Kidney epithelial cell (primary cell): ENCODE measurements at regions not wholly inside any gene's neighbourhood (a gene's known extent, or its start where the extent isn't known, plus 50 kb on each side); places are given as distances from the start of the nearest gene placed in this dataset.

Experiments used
- DNase-seq: peaks from one replicate; pipeline ENCODE4 v3.0.0-alpha.2; 2010; ENCODE audit warnings: low read depth
- H3K27me3 ChIP-seq: 2 replicates; pipeline ENCODE4 v1.6.0; 2011; ENCODE audit warnings: low read length; ENCODE audit not compliant: control insufficient read depth, insufficient read depth
- H3K36me3 ChIP-seq: 2 replicates; pipeline ENCODE4 v1.5.1; 2011; ENCODE audit warnings: low read length; ENCODE audit not compliant: control insufficient read depth, insufficient read depth
- H3K4me3 ChIP-seq: 2 replicates; pipeline ENCODE4 v1.5.1; 2011; ENCODE audit warnings: low read depth, mild to moderate bottlenecking, control low read depth, low read length
- TF ChIP-seq, protein P1 (sequence below): IDR thresholded peaks from 2 replicates; pipeline ENCODE4 v1.5.1; 2011; ENCODE audit warnings: mild to moderate bottlenecking, moderate library complexity, low read length, control low read depth, inconsistent platforms; ENCODE audit not compliant: insufficient read depth, poor library complexity, severe bottlenecking

DNA sequence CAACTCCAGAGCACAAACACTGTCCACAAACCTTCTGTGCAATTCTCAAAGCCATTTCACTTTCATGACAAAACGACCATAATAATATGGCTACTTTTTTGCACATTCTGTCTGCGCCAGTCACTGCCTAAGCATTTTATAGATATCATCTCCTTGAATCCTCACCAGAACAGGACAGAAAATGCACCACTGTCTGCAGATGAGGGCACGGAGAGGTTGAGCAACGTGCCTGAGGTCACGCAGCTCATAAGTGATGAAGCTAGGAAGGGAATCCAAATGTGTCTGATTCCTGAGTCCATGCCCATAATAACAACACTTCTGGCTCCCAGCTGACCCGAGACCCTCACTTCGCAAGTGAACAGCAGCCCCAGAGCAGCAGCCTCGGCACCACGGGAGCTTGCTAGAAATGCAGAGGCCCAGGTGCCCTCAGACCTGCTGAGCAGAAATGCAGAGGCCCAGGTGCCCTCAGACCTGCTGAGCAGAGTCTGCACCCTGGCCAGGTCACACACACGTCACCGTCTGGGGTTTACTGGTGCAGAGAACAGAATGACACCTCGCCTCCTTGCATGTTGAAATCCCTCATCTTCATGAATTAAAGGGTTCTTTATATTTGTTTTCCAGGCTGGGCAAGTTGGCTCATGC lies 265.2 kb downstream of the BMP7 start:
- H3K4me3 ChIP-seq = no peak overlapping the region
- DNase-seq = no peak
- no peaks in the 10 kb centered on the region for H3K36me3 ChIP-seq
- H3K27me3 ChIP-seq = no peaks in the 10 kb centered on the region
- TF ChIP-seq, protein P1, sequence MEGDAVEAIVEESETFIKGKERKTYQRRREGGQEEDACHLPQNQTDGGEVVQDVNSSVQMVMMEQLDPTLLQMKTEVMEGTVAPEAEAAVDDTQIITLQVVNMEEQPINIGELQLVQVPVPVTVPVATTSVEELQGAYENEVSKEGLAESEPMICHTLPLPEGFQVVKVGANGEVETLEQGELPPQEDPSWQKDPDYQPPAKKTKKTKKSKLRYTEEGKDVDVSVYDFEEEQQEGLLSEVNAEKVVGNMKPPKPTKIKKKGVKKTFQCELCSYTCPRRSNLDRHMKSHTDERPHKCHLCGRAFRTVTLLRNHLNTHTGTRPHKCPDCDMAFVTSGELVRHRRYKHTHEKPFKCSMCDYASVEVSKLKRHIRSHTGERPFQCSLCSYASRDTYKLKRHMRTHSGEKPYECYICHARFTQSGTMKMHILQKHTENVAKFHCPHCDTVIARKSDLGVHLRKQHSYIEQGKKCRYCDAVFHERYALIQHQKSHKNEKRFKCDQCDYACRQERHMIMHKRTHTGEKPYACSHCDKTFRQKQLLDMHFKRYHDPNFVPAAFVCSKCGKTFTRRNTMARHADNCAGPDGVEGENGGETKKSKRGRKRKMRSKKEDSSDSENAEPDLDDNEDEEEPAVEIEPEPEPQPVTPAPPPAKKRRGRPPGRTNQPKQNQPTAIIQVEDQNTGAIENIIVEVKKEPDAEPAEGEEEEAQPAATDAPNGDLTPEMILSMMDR = no peak

DNA sequence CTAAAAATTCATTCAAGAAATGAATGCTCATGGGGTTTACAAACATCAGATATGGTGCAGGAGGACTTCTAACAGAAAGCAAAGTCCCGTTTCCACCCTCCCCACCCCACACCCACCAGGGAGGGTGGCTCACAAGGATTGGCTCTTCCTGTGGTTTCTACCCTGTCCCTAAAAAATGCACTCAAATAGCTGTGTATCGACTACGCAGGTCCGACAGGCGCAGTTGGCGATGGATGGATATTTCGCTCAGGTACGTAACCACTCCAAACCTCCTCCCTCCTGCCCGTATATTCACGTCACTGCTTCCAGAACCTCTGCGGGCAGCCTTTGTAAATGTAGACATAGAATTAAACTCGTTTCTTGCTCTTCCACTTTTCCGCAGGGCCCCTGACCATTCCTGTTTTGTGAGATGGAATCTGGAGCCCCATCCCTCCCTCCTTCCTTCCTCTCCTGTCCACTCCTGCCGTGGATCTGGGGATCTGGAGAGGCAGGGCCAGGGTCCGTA lies 264.3 kb downstream of the BMP7 start:
- TF ChIP-seq, protein P1 = no peak

DNA sequence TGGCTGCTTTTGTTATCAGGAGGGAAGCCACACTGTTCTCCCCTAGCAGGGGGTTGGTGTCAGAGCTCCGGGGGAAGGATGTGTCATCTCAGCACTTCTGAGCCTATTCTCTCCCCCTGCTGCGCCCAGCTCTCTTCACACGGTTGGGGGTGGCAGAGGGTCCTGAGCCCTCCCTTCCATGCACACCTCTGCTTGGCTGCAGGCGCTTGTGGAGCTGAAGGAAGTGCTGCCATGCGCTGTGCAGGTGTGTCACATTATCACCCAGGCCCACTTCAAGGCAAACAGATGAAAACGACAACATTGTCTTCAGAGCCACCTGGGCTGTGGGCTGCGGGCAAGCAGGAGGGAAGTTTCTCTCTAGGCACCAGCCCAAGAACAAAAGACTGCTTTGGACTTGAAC lies 263.4 kb downstream of the BMP7 start:
- no peaks in the 10 kb centered on the region for H3K36me3 ChIP-seq
- DNase-seq = no peak
- H3K27me3 ChIP-seq = no peaks in the 10 kb centered on the region
- H3K4me3 ChIP-seq = no peak overlapping the region
- TF ChIP-seq, protein P1 = no peak

More for the DNA sequence above, 264.3 kb downstream of the BMP7 start:
- no peak for DNase-seq
- H3K36me3 ChIP-seq = no peaks in the 10 kb centered on the region
- no peaks in the 10 kb centered on the region for H3K27me3 ChIP-seq
- no peak overlapping the region for H3K4me3 ChIP-seq

DNA sequence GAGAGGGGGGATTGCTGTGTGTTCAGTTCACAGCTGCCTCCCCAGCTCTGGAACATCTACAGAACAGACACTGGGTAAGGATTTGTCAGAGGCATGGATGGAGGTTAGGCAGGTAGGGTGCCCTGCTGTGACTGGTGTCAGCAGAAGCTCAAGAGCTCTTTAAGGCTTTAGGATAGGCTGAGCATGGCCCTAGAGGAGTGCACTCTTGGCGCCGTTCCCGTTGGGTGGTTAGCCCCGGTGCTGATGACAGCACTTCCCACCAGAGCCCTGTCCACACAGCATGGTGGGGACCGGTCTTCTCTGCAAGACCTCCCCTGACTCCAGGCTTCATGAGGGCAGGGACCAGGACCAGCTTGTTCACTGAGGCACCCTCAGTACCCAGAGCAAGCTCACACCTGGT lies 262.0 kb downstream of the BMP7 start:
- Histone ChIP-seq H3K4me3 (no peak overlapping the region), H3K36me3 (no peaks in the 10 kb centered on the region), H3K27me3 (no peaks in the 10 kb centered on the region)
- DNase-seq = no peak
- TF ChIP-seq, protein P1 = no peak

DNA sequence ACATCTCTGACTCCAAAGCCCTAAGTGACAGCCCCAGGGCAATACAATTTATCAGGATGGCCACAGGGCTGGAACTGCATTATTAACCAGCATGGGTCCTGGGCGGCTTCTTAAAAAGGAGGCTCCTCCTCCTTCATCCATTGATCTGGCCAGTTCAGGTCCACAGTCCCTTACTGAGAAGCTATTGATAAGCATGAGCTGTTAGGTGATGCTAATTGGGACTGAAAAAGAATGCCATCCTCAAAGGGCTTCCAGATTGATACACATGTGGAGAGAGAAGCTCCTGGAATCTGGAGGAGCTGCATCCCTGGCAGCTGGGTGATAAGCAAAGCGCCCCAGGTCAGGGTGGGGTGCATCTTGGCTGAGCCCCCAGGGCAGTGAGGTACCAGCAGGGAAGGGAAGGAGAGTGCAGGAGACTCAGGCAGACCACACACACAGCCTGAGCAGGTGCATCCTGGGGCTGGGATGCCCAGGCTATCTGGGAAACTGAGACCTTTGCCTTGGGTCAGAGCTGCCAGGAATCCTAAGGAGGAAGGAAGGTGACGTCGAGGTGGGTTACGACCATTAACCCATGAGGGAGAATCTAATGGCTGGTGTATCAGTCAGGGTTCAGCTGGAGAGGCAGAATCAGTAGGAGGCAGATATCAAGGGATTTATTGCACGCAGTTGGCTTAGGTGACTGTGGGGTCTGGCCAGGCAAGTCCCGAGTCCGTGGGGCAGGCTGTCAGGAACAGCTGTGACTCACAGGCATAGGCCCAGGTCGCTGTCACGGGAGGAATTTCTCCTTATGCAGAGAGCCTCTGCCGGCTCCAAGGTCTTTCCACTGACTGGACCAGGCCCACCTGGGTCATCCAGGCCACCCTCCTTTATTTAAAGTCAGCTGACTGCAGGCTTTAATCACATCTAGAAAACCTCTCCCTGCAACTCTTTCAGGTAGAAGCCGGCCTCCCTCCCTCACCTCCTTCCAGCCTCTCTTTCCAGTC lies 261.2 kb downstream of the BMP7 start:
- Histone ChIP-seq H3K36me3 (no peaks in the 10 kb centered on the region), H3K27me3 (no peaks in the 10 kb centered on the region), H3K4me3 (no peak overlapping the region)
- TF ChIP-seq, protein P1 = no peak
- DNase-seq = no peak
